ENCODE measurements at regions not wholly inside any gene's neighbourhood (a gene's known extent, or its start where the extent isn't known, plus 50 kb on each side); places are given as distances from the start of the nearest gene placed in this dataset.

DNA sequence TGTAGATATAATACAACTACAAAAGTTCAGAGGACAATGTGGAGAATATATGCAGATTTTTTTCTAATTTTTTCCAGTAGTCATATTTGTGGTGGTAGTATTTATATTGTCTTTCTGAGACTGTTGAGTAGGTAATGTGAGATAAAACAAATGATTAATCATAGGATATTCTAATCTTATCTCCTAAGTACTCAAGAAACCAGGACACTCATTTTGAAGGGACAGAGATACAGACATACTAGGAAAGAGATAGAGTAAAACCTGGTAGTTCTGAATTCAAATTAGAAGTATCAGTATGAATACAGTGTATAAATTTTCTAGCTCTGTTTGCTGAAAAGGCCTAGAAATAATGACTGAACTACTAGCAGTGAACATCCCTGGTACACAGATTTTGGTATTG is 141.7 kb upstream of the ASIC2 start:
- POLR2A ChIA-PET, result no interaction called here
- BruUV-seq (replicated peaks), result no TSS peak
- Histone ChIP-seq H3K9me3 (no peaks in the 10 kb centered on the region), H3K36me3 (ENCODE audit: control insufficient read depth, insufficient read depth, low read length) (no peaks in the 10 kb centered on the region), H3K4me1 (no peaks in the 10 kb centered on the region), H3K4me3 (ENCODE audit: low read depth, low read length) (no peak overlapping the region), H3K27me3 (replicated peaks; ENCODE audit: control insufficient read depth, insufficient read depth, low read length) (no peaks in the 10 kb centered on the region)
- TF ChIP-seq, protein P1, sequence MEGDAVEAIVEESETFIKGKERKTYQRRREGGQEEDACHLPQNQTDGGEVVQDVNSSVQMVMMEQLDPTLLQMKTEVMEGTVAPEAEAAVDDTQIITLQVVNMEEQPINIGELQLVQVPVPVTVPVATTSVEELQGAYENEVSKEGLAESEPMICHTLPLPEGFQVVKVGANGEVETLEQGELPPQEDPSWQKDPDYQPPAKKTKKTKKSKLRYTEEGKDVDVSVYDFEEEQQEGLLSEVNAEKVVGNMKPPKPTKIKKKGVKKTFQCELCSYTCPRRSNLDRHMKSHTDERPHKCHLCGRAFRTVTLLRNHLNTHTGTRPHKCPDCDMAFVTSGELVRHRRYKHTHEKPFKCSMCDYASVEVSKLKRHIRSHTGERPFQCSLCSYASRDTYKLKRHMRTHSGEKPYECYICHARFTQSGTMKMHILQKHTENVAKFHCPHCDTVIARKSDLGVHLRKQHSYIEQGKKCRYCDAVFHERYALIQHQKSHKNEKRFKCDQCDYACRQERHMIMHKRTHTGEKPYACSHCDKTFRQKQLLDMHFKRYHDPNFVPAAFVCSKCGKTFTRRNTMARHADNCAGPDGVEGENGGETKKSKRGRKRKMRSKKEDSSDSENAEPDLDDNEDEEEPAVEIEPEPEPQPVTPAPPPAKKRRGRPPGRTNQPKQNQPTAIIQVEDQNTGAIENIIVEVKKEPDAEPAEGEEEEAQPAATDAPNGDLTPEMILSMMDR (IDR thresholded peaks at IDR 0.05; ENCODE audit: insufficient read depth in 1 of 2, low read depth in 1 of 2, low read length in 1 of 2, severe bottlenecking in 1 of 2, unreplicated experiment in 1 of 2), result no peak
- no peaks in the 10 kb centered on the region for H3K36me3 Mint-ChIP-seq (ENCODE audit: insufficient read depth, unreplicated experiment)
- H3K27ac Mint-ChIP-seq (ENCODE audit: unreplicated experiment), result no peak overlapping the region
- H3K9me3 Mint-ChIP-seq (ENCODE audit: unreplicated experiment), result no peaks in the 10 kb centered on the region
- intact Hi-C loops (cut with micrococcal nuclease; ENCODE audit: unreplicated experiment), result no loop called here
- no peaks in the 10 kb centered on the region for H3K4me1 Mint-ChIP-seq (ENCODE audit: low read depth, unreplicated experiment)
- H3K4me3 Mint-ChIP-seq (ENCODE audit: unreplicated experiment), result no peak overlapping the region
- H3K27me3 Mint-ChIP-seq (ENCODE audit: insufficient read depth, unreplicated experiment), result peaks cover 5% of the 10 kb centered on the region
- CTCF ChIA-PET, result no interaction called here
- DNase-seq, result no peak

DNA sequence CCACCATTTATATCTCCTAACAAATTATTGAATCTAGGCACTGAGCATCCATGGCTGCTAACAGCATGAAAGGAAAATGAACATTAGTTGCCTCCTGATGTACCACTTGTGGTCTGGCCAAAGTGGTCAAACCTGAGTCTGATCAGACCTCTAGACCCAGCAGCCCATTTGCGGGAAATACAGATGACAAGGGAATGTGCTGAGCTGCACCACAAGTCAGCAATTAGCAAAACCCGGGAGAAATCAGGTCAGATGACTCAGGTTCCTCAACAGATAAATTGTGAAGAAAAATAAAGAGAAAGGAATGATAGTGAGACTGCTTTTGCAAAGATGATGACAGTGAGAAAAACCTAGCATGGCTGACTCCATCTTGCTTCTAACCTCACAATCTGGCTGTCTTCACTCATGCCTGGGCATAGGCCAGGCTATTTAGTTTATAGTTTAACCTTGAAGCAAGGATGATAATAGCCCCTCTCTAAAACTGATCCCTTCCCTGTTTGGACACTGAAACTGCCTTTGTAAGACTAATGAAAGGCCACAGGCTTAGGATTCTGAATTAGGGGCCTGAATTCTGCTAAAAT is 142.7 kb upstream of the ASIC2 start:
- Mint-ChIP-seq H3K4me1 (ENCODE audit: low read depth, unreplicated experiment) (no peaks in the 10 kb centered on the region), H3K36me3 (ENCODE audit: insufficient read depth, unreplicated experiment) (no peaks in the 10 kb centered on the region), H3K27ac (ENCODE audit: unreplicated experiment) (no peak overlapping the region), H3K9me3 (ENCODE audit: unreplicated experiment) (no peaks in the 10 kb centered on the region), H3K4me3 (ENCODE audit: unreplicated experiment) (no peak overlapping the region), H3K27me3 (ENCODE audit: insufficient read depth, unreplicated experiment) (peaks cover 5% of the 10 kb centered on the region)
- DNase-seq, result no peak
- BruUV-seq (replicated peaks), result no TSS peak
- Histone ChIP-seq H3K36me3 (ENCODE audit: control insufficient read depth, insufficient read depth, low read length) (no peaks in the 10 kb centered on the region), H3K4me3 (ENCODE audit: low read depth, low read length) (no peak overlapping the region), H3K27me3 (replicated peaks; ENCODE audit: control insufficient read depth, insufficient read depth, low read length) (no peaks in the 10 kb centered on the region), H3K9me3 (no peaks in the 10 kb centered on the region), H3K4me1 (no peaks in the 10 kb centered on the region)
- TF ChIP-seq, protein P1 (IDR thresholded peaks at IDR 0.05; ENCODE audit: insufficient read depth in 1 of 2, low read depth in 1 of 2, low read length in 1 of 2, severe bottlenecking in 1 of 2, unreplicated experiment in 1 of 2), result no peak
- intact Hi-C loops (cut with micrococcal nuclease; ENCODE audit: unreplicated experiment), result no loop called here
- CTCF ChIA-PET, result no interaction called here
- POLR2A ChIA-PET, result no interaction called here

DNA sequence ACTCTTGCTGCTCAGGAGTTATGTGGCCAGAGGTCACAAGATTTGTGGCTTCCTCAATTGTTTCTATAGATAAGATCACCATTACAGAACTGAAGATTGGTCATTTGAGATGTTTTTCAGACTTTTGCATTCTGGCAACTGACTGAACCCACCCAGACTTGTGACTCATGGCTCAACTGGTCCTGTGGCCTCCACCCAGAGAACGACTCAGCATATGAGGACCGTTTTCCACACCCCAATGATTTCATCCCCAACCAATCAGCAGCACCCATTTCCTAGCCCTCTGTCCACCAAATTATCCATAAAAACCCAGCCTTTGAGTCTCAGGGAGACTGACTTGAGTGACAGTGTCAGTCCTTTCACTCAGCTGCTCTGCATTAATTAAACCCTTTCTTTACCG is 143.2 kb upstream of the ASIC2 start:
- Histone ChIP-seq H3K27me3 (replicated peaks; ENCODE audit: control insufficient read depth, insufficient read depth, low read length) (no peaks in the 10 kb centered on the region), H3K4me1 (no peaks in the 10 kb centered on the region), H3K9me3 (no peaks in the 10 kb centered on the region), H3K36me3 (ENCODE audit: control insufficient read depth, insufficient read depth, low read length) (no peaks in the 10 kb centered on the region), H3K4me3 (ENCODE audit: low read depth, low read length) (no peak overlapping the region)
- DNase-seq, result no peak
- no peaks in the 10 kb centered on the region for H3K4me1 Mint-ChIP-seq (ENCODE audit: low read depth, unreplicated experiment)
- intact Hi-C loops (cut with micrococcal nuclease; ENCODE audit: unreplicated experiment), result no loop called here
- no peak overlapping the region for H3K4me3 Mint-ChIP-seq (ENCODE audit: unreplicated experiment)
- no peaks in the 10 kb centered on the region for H3K9me3 Mint-ChIP-seq (ENCODE audit: unreplicated experiment)
- ChIA-PET CTCF (no interaction called here), POLR2A (no interaction called here)
- TF ChIP-seq, protein P1 (IDR thresholded peaks at IDR 0.05; ENCODE audit: insufficient read depth in 1 of 2, low read depth in 1 of 2, low read length in 1 of 2, severe bottlenecking in 1 of 2, unreplicated experiment in 1 of 2), result no peak
- no peaks in the 10 kb centered on the region for H3K36me3 Mint-ChIP-seq (ENCODE audit: insufficient read depth, unreplicated experiment)
- no TSS peak for BruUV-seq (replicated peaks)
- H3K27ac Mint-ChIP-seq (ENCODE audit: unreplicated experiment), result no peak overlapping the region
- H3K27me3 Mint-ChIP-seq (ENCODE audit: insufficient read depth, unreplicated experiment), result peaks cover 3% of the 10 kb centered on the region
